Gastrocnemius medialis (tissue), 4 donors: ENCODE measurements at regions not wholly inside any gene's neighbourhood (a gene's known extent, or its start where the extent isn't known, plus 50 kb on each side); places are given as distances from the start of the nearest gene placed in this dataset.

Source experiments
- ATAC-seq, 2 donors: fragments of 150-250 bp; one replicate each; pipeline ENCODE4 v1.9.1; 2016
- DNase-seq, 2 donors: peaks; one replicate each; pipeline ENCODE4 v3.0.0-alpha.2; 2019
- H3K27ac ChIP-seq, 4 donors: fragments of 200-600 bp; sonication (generic); 1 replicate in 1 of 4; 2 replicates in 3 of 4; pipeline ENCODE4 v1.5.1; 2016 to 2018; ENCODE audit warnings: mild to moderate bottlenecking in 2 of 4, moderate library complexity in 1 of 4
- H3K27me3 ChIP-seq, 3 donors: fragments of 200-600 bp; sonication (generic) in 2 of 3; 1 replicate in 1 of 3; 2 replicates in 2 of 3; pipeline versions ENCODE4 v1.5.1 to v1.6.0; 2016 to 2019; ENCODE audit warnings: mild to moderate bottlenecking in 1 of 3, moderate library complexity in 1 of 3
- H3K36me3 ChIP-seq, 2 donors: fragments of 200-600 bp; sonication (generic) in 1 of 2; one replicate each; pipeline ENCODE4 v1.5.1; 2017 to 2018
- H3K4me1 ChIP-seq, 2 donors: fragments of 200-600 bp; sonication (generic) in 1 of 2; one replicate each; pipeline ENCODE4 v1.5.1; 2016 to 2017; ENCODE audit warnings: mild to moderate bottlenecking in 2 of 2
- H3K4me3 ChIP-seq, 4 donors: fragments of 200-600 bp; sonication (generic) in 3 of 4; 1 replicate in 1 of 4; 2 replicates in 3 of 4; pipeline ENCODE4 v1.5.1; 2016 to 2019; ENCODE audit warnings: mild to moderate bottlenecking in 2 of 4
- H3K9me3 ChIP-seq, 3 donors: fragments of 200-600 bp; sonication (generic) in 2 of 3; 1 replicate in 1 of 3; 2 replicates in 2 of 3; pipeline ENCODE4 v1.5.1; 2016 to 2019
- CTCF ChIP-seq, 5 experiments: fragments of 450-650 bp in 3 of 5; fragments of 200-600 bp in 2 of 5; sonication (generic) in 2 of 5; IDR thresholded peaks in 4 of 5; conservative IDR thresholded peaks in 1 of 5; 1 replicate in 4 of 5; 2 replicates in 1 of 5; pipeline ENCODE4 v1.5.1; 2016 to 2019; ENCODE audit warnings: antibody characterized with exemption in 5 of 5, mild to moderate bottlenecking in 3 of 5, moderate library complexity in 3 of 5
- POLR2A ChIP-seq, 2 donors: fragments of 450-650 bp; IDR thresholded peaks; one replicate each; pipeline ENCODE4 v1.6.1; 2017; ENCODE audit warnings: antibody characterized with exemption in 2 of 2, mild to moderate bottlenecking in 2 of 2, moderate library complexity in 2 of 2
- in situ Hi-C, 4 donors: fragments of 200-750 bp; cut with MboI; loops; one replicate each; pipeline versions ENCODE4 v1.15.0 to v1.8.0; 2017; ENCODE audit warnings: low sequenced_read_pairs in 4 of 4
- intact Hi-C: fragments of 100-400 bp; cut with DNase I; formaldehyde crosslinking; loops from one replicate; pipeline ENCODE4 v1.15.1; 2023; ENCODE audit warnings: low total_unique reads

- Histone ChIP-seq H3K27me3 (no peaks in the 10 kb centered on the region), H3K9me3 (no peaks in the 10 kb centered on the region), H3K36me3 (no peaks in the 10 kb centered on the region), H3K4me1 (peaks cover 5 to 15% of the 10 kb centered on the region in 2 donors), H3K27ac (no peak overlapping the region), H3K4me3 (no peak overlapping the region)
- intact Hi-C loops (no loop called here), in situ Hi-C loops (loop anchor here in 1 of 4 donors (10.0 kb wide), 1 partner anchor 439 kb away; no protein-coding TSS in a partner anchor)
- DNase-seq: no peak
- no peak for ATAC-seq
- TF ChIP-seq CTCF (IDR thresholded peaks at IDR 0.05 in 4 of 5, conservative IDR thresholded peaks at IDR 0.05 in 1 of 5) (no peak), POLR2A (IDR thresholded peaks at IDR 0.05) (no peak)
These were observed 86.7 kb upstream of the BACH2 start for GRCh38 chr6:90383196-90383822.

- intact Hi-C loops: no loop called here
- H3K4me3 ChIP-seq: no peak overlapping the region
- H3K27ac ChIP-seq: no peak overlapping the region
- no peak for TF ChIP-seq POLR2A (IDR thresholded peaks at IDR 0.05)
- no peak for TF ChIP-seq CTCF (IDR thresholded peaks at IDR 0.05 in 4 of 5, conservative IDR thresholded peaks at IDR 0.05 in 1 of 5)
- H3K27me3 ChIP-seq: no peaks in the 10 kb centered on the region
- DNase-seq: no peak
- H3K36me3 ChIP-seq: no peaks in the 10 kb centered on the region
- no peaks in the 10 kb centered on the region for H3K9me3 ChIP-seq
- H3K4me1 ChIP-seq: peaks cover 5 to 11% of the 10 kb centered on the region in 2 donors
- ATAC-seq: no peak
- in situ Hi-C loops: loop anchor here in 1 of 4 donors (10.0 kb wide), 1 partner anchor 438 kb away; no protein-coding TSS in a partner anchor
These were observed 86.1 kb upstream of the BACH2 start for GRCh38 chr6:90382760-90383159.

- in situ Hi-C loops (loop anchor here in 1 of 4 donors (10.0 kb wide), 1 partner anchor 281 kb away; no protein-coding TSS in a partner anchor), intact Hi-C loops (no loop called here)
- DNase-seq: no peak
- Histone ChIP-seq H3K27me3 (no peaks in the 10 kb centered on the region), H3K9me3 (no peaks in the 10 kb centered on the region), H3K4me3 (no peak overlapping the region), H3K36me3 (no peaks in the 10 kb centered on the region), H3K27ac (peak overlapping the region in 1 of 4 donors; percentile 41), H3K4me1 (peaks cover 0 to 7% of the 10 kb centered on the region in 2 donors)
- no peak for TF ChIP-seq POLR2A (IDR thresholded peaks at IDR 0.05)
- peak; percentile 33 to 55 for ATAC-seq
These were observed 79.2 kb upstream of the BACH2 start for GRCh38 chr6:90375681-90376439.

GRCh38 chr6:90374201-90374600, 77.6 kb upstream of the BACH2 start:
- Histone ChIP-seq H3K27me3 (no peaks in the 10 kb centered on the region), H3K9me3 (no peaks in the 10 kb centered on the region), H3K4me3 (no peak overlapping the region), H3K36me3 (no peaks in the 10 kb centered on the region), H3K27ac (no peak overlapping the region), H3K4me1 (peaks cover 0 to 11% of the 10 kb centered on the region in 2 donors)
- ATAC-seq (no peak), DNase-seq (no peak)
- intact Hi-C loops (no loop called here), in situ Hi-C loops (loop anchor here in 1 of 4 donors (5.0 to 10.0 kb wide), 2 partner anchors 87 to 279 kb away; no protein-coding TSS in a partner anchor)
- TF ChIP-seq CTCF (IDR thresholded peaks at IDR 0.05 in 4 of 5, conservative IDR thresholded peaks at IDR 0.05 in 1 of 5): no peak
- TF ChIP-seq POLR2A (IDR thresholded peaks at IDR 0.05): no peak

GRCh38 chr6:90372885-90373284, 76.2 kb upstream of the BACH2 start:
- H3K4me1 ChIP-seq: peaks cover 8 to 20% of the 10 kb centered on the region in 2 donors
- H3K4me3 ChIP-seq: no peak overlapping the region
- H3K36me3 ChIP-seq: no peaks in the 10 kb centered on the region
- no peaks in the 10 kb centered on the region for H3K9me3 ChIP-seq
- DNase-seq (no peak), ATAC-seq (no peak)
- in situ Hi-C loops (loop anchor here in 1 of 4 donors (5.0 to 10.0 kb wide), 2 partner anchors 86 to 278 kb away; no protein-coding TSS in a partner anchor), intact Hi-C loops (no loop called here)
- H3K27ac ChIP-seq: no peak overlapping the region
- H3K27me3 ChIP-seq: no peaks in the 10 kb centered on the region
- TF ChIP-seq POLR2A (IDR thresholded peaks at IDR 0.05) (no peak), CTCF (IDR thresholded peaks at IDR 0.05 in 4 of 5, conservative IDR thresholded peaks at IDR 0.05 in 1 of 5) (no peak)
